SK-N-SH (cell line): ENCODE measurements at regions not wholly inside any gene's neighbourhood (a gene's known extent, or its start where the extent isn't known, plus 50 kb on each side); places are given as distances from the start of the nearest gene placed in this dataset.

Experiments
- CTCF ChIA-PET: fragments of 300-600, 350-600 bp; formaldehyde crosslinking; extraction: SDS; loops from one replicate; lab custom pipeline; 2021; lab: Yijun Ruan, JAX
- POLR2A ChIA-PET: fragments of 350-600 bp; sonication (Branson Sonifier 250); formaldehyde crosslinking; extraction: SDS; loops from one replicate; lab custom pipeline; 2020; ENCODE audit warnings: antibody characterized with exemption, inconsistent platforms; lab: Yijun Ruan, JAX
- DNase-seq: peaks from one replicate; pipeline ENCODE4 v3.0.0; 2012
- H2AFZ ChIP-seq: fragments of 200-600 bp; sonication (generic); 2 replicates; pipeline ENCODE4 v1.8.1; 2016; ENCODE audit warnings: antibody characterized with exemption, mild to moderate bottlenecking, low read depth
- H3F3A ChIP-seq: fragments of 200-600 bp; sonication (generic); replicated peaks from 2 replicates; pipeline ENCODE3; 2016; ENCODE audit warnings: antibody characterized with exemption, mild to moderate bottlenecking; ENCODE audit not compliant: insufficient read depth
- H3K27ac ChIP-seq, 2 experiments: fragments of 200-500 bp in 1 of 2; fragments of 200-600 bp in 1 of 2; sonication (Bioruptor generic) in 1 of 2; sonication (generic), shearing (Covaris generic) in 1 of 2; 2 replicates each; pipeline versions ENCODE4 v1.5.1 to v1.6.1; 2014 to 2016; ENCODE audit warnings: low read depth in 2 of 2, inconsistent platforms in 1 of 2, low read length in 1 of 2, mild to moderate bottlenecking in 1 of 2, mixed read lengths in 1 of 2
- H3K27me3 ChIP-seq: fragments of 200-600 bp; sonication (generic), shearing (Covaris generic); 2 replicates; pipeline ENCODE4 v1.6.1; 2016; ENCODE audit warnings: mixed run types; ENCODE audit not compliant: insufficient read depth
- H3K36me3 ChIP-seq, 2 experiments: fragments of 200-500 bp in 1 of 2; fragments of 200-600 bp in 1 of 2; sonication (Bioruptor generic) in 1 of 2; sonication (generic) in 1 of 2; replicated peaks in 1 of 2; 2 replicates each; pipeline versions ENCODE3 to v1.5.1; 2014 to 2016; ENCODE audit warnings: low read length in 1 of 2, mild to moderate bottlenecking in 1 of 2; ENCODE audit not compliant: insufficient read depth in 2 of 2, control insufficient read depth in 1 of 2
- H3K4me1 ChIP-seq, 2 experiments: fragments of 200-500 bp in 1 of 2; fragments of 200-600 bp in 1 of 2; sonication (Bioruptor generic) in 1 of 2; sonication (generic), shearing (Covaris generic) in 1 of 2; 2 replicates each; pipeline versions ENCODE4 v1.5.1 to v1.6.1; 2014 to 2016; ENCODE audit warnings: low read depth in 1 of 2, low read length in 1 of 2, mixed run types in 1 of 2; ENCODE audit not compliant: insufficient read depth in 2 of 2, control insufficient read depth in 1 of 2
- H3K4me2 ChIP-seq: fragments of 200-600 bp; sonication (generic), shearing (Covaris generic); 2 replicates; pipeline ENCODE4 v1.6.1; 2017; ENCODE audit warnings: mixed run types
- H3K4me3 ChIP-seq, 2 experiments: fragments of 200-500 bp in 1 of 2; fragments of 200-600 bp in 1 of 2; sonication (Bioruptor generic) in 1 of 2; sonication (generic), shearing (Covaris generic) in 1 of 2; 2 replicates each; pipeline versions ENCODE4 v1.5.1 to v1.8.1; 2014 to 2016; ENCODE audit warnings: low read depth in 2 of 2, inconsistent platforms in 1 of 2, low read length in 1 of 2, mild to moderate bottlenecking in 1 of 2, mixed read lengths in 1 of 2, moderate library complexity in 1 of 2
- H3K79me2 ChIP-seq: fragments of 200-600 bp; sonication (generic); 2 replicates; pipeline ENCODE4 v1.8.1; 2017; ENCODE audit warnings: mild to moderate bottlenecking; ENCODE audit not compliant: insufficient read depth
- H3K9ac ChIP-seq: fragments of 200-600 bp; sonication (generic); 2 replicates; pipeline ENCODE4 v1.6.1; 2017; ENCODE audit warnings: mixed run types
- H3K9me2 ChIP-seq: fragments of 200-600 bp; sonication (generic); 2 replicates; pipeline ENCODE4 v1.6.1; 2017; ENCODE audit warnings: mixed run types
- H3K9me3 ChIP-seq: fragments of 200-600 bp; sonication (generic); 2 replicates; pipeline ENCODE4 v1.6.1; 2017; ENCODE audit warnings: mixed run types, mild to moderate bottlenecking, moderate library complexity
- H4K20me1 ChIP-seq: fragments of 200-600 bp; sonication (generic); 2 replicates; pipeline ENCODE4 v1.6.1; 2017; ENCODE audit warnings: mild to moderate bottlenecking, mixed run types; ENCODE audit not compliant: insufficient read depth
- FOSL2 ChIP-seq: IDR thresholded peaks from 2 replicates; pipeline ENCODE4 v1.4.0; 2012; ENCODE audit warnings: low read depth, mild to moderate bottlenecking, moderate library complexity, borderline replicate concordance
- FOXJ3 ChIP-seq: sonication (generic); formaldehyde crosslinking; IDR thresholded peaks from 2 replicates; pipeline ENCODE4 v1.5.1; 2020; ENCODE audit warnings: mild to moderate bottlenecking, missing genetic modification reagents
- FOXM1 ChIP-seq: IDR thresholded peaks from 2 replicates; pipeline ENCODE4 v1.4.0; 2012; ENCODE audit warnings: low read depth, mild to moderate bottlenecking
- GATA2 ChIP-seq: sonication (generic); formaldehyde crosslinking; IDR thresholded peaks from 2 replicates; pipeline ENCODE4 v1.5.0; 2020; ENCODE audit warnings: mild to moderate bottlenecking, missing genetic modification reagents
- JUND ChIP-seq: IDR thresholded peaks from 2 replicates; pipeline ENCODE4 v1.4.0; 2012
- MEF2A ChIP-seq: IDR thresholded peaks from 2 replicates; pipeline ENCODE4 v1.4.0; 2012; ENCODE audit warnings: low read depth, borderline replicate concordance
- POLR2AphosphoS5 ChIP-seq: IDR thresholded peaks from 2 replicates; pipeline ENCODE4 v1.6.1; 2012; ENCODE audit warnings: low read depth, low read length
- RXRA ChIP-seq: IDR thresholded peaks from 2 replicates; pipeline ENCODE4 v1.4.0; 2012; ENCODE audit warnings: low read depth, mild to moderate bottlenecking, borderline replicate concordance
- SIN3A ChIP-seq: IDR thresholded peaks from 2 replicates; pipeline ENCODE4 v1.6.1; 2012; ENCODE audit warnings: low read depth, mild to moderate bottlenecking, low read length, moderate library complexity, borderline replicate concordance
- YY1 ChIP-seq: IDR thresholded peaks from 2 replicates; pipeline ENCODE4 v1.4.0; 2012; ENCODE audit warnings: low read depth, mild to moderate bottlenecking
- WGBS: methylation state at CpG from one replicate; pipeline ENCODE4 v1.1.6; 2017; ENCODE audit warnings: low lambda C conversion rate; 5-methylcytosine and 5-hydroxymethylcytosine counted together
- TF ChIP-seq, protein P1 (sequence below): fragments of 200-600 bp; sonication (generic); IDR thresholded peaks from 2 replicates; pipeline ENCODE4 v1.6.1; 2017; ENCODE audit warnings: antibody characterized with exemption, mild to moderate bottlenecking, moderate library complexity
- TF ChIP-seq, protein P2 (sequence below): IDR thresholded peaks from 2 replicates; pipeline ENCODE4 v1.4.0; 2012; ENCODE audit warnings: low read depth, borderline replicate concordance
- TF ChIP-seq, protein P3 (sequence below): IDR thresholded peaks from 2 replicates; pipeline ENCODE4 v1.4.0; 2012; ENCODE audit warnings: low read depth

- no peak overlapping the region for H3K4me3 ChIP-seq
- ChIA-PET CTCF (no interaction called here), POLR2A (no interaction called here)
- H3F3A ChIP-seq, result peaks cover 4% of the 10 kb centered on the region
- 92% methylated on average over 2 of the region's 2 CpGs for WGBS
- H3K27me3 ChIP-seq, result no peaks in the 10 kb centered on the region
- H3K4me1 ChIP-seq, result peaks cover 19 to 60% of the 10 kb centered on the region in 2 experiments; a peak in 3 of 4 replicates
- H3K9ac ChIP-seq, result no peak overlapping the region
- H4K20me1 ChIP-seq, result no peaks in the 10 kb centered on the region
- no peak overlapping the region for H2AFZ ChIP-seq
- DNase-seq, result no peak
- TF ChIP-seq YY1, result no peak
- TF ChIP-seq, all 33 proteins: peak for 0
- Histone ChIP-seq H3K79me2 (no peaks in the 10 kb centered on the region), H3K4me2 (no peak overlapping the region), H3K9me3 (no peaks in the 10 kb centered on the region), H3K36me3 (no peaks in the 10 kb centered on the region), H3K9me2 (no peaks in the 10 kb centered on the region), H3K27ac (peak overlapping the region in 1 of 2 experiments; percentile 84; a peak in 2 of 4 replicates)
Observed at GRCh38 chr4:173937631-173938270, 345.7 kb downstream of the FBXO8 start.

DNA sequence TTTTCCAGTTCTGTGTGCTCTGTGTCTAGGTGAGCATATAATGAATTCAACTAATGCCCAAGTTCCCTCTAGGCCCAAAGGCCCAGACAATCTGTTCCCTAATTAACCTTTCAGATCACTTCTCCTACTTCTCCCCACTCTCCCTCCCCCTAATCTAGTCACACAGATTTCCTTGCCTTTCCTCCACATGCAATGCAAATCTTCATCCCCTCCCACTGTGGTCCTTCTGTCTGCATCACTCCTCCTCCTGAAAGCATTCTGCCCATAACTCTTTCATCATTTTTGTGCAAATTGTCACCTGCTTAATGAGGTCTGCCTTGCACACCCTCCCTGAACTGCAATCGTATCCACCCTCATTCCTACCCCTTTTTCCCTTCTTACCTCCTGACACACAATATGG is 346.6 kb downstream of the FBXO8 start:
- peak overlapping the region in 1 of 2 experiments; percentile 100; a peak in 2 of 4 replicates for H3K27ac ChIP-seq
- no peak overlapping the region for H3K4me3 ChIP-seq
- H3F3A ChIP-seq, result peaks cover 4% of the 10 kb centered on the region
- H3K9ac ChIP-seq, result no peak overlapping the region
- H3K9me3 ChIP-seq, result no peaks in the 10 kb centered on the region
- H3K4me2 ChIP-seq, result no peak overlapping the region
- H3K27me3 ChIP-seq, result no peaks in the 10 kb centered on the region
- peaks cover 19 to 65% of the 10 kb centered on the region in 2 experiments; a peak in 3 of 4 replicates for H3K4me1 ChIP-seq
- no peak for DNase-seq
- 73% methylated on average over 1 of the region's 1 CpG for whole genome bisulfite sequencing
- no peaks in the 10 kb centered on the region for H4K20me1 ChIP-seq
- no peaks in the 10 kb centered on the region for H3K36me3 ChIP-seq
- no peak overlapping the region for H2AFZ ChIP-seq
- TF ChIP-seq, protein P1, sequence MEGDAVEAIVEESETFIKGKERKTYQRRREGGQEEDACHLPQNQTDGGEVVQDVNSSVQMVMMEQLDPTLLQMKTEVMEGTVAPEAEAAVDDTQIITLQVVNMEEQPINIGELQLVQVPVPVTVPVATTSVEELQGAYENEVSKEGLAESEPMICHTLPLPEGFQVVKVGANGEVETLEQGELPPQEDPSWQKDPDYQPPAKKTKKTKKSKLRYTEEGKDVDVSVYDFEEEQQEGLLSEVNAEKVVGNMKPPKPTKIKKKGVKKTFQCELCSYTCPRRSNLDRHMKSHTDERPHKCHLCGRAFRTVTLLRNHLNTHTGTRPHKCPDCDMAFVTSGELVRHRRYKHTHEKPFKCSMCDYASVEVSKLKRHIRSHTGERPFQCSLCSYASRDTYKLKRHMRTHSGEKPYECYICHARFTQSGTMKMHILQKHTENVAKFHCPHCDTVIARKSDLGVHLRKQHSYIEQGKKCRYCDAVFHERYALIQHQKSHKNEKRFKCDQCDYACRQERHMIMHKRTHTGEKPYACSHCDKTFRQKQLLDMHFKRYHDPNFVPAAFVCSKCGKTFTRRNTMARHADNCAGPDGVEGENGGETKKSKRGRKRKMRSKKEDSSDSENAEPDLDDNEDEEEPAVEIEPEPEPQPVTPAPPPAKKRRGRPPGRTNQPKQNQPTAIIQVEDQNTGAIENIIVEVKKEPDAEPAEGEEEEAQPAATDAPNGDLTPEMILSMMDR, result no peak
- no peak for TF ChIP-seq SIN3A
- no peak for TF ChIP-seq FOXJ3 (CRISPR knock-in tag)
- no peak for TF ChIP-seq GATA2 (CRISPR knock-in tag)
- TF ChIP-seq, protein P2, sequence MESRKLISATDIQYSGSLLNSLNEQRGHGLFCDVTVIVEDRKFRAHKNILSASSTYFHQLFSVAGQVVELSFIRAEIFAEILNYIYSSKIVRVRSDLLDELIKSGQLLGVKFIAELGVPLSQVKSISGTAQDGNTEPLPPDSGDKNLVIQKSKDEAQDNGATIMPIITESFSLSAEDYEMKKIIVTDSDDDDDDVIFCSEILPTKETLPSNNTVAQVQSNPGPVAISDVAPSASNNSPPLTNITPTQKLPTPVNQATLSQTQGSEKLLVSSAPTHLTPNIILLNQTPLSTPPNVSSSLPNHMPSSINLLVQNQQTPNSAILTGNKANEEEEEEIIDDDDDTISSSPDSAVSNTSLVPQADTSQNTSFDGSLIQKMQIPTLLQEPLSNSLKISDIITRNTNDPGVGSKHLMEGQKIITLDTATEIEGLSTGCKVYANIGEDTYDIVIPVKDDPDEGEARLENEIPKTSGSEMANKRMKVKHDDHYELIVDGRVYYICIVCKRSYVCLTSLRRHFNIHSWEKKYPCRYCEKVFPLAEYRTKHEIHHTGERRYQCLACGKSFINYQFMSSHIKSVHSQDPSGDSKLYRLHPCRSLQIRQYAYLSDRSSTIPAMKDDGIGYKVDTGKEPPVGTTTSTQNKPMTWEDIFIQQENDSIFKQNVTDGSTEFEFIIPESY, result no peak
- TF ChIP-seq RXRA, result no peak
- TF ChIP-seq, protein P3, sequence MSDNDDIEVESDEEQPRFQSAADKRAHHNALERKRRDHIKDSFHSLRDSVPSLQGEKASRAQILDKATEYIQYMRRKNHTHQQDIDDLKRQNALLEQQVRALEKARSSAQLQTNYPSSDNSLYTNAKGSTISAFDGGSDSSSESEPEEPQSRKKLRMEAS, result no peak
- TF ChIP-seq POLR2AphosphoS5, result no peak
- TF ChIP-seq FOXM1, result no peak
- no peak for TF ChIP-seq FOSL2
- no peak for TF ChIP-seq MEF2A
- TF ChIP-seq JUND, result no peak
- no peaks in the 10 kb centered on the region for H3K9me2 ChIP-seq
- POLR2A ChIA-PET, result no interaction called here
- CTCF ChIA-PET, result no interaction called here
- H3K79me2 ChIP-seq, result no peaks in the 10 kb centered on the region
